ENCODE measurements at regions not wholly inside any gene's neighbourhood (a gene's known extent, or its start where the extent isn't known, plus 50 kb on each side); places are given as distances from the start of the nearest gene placed in this dataset.

DNA sequence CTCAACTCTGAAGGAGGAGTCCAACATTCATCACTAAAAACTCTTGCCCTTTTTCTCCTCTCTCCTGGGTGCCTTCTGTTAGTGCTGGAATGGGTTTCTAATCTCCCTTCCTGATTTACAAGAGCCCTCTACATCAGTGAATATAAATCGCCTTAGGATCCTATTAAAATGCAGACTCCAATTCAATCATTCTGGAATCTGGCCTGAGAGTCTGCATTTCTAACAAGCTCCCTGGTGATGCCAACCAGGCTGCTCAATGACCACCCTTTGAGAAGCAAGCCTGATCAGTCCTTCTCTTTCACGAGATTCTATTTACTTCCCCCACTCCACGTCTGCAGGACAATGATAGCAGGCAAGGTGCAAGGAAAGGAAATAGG, 72.8 kb upstream of the E2F3 start:
- no peaks in the 10 kb centered on the region for H3K27me3 ChIP-seq (ENCODE audit: insufficient read depth, low read length)
- TF ChIP-seq CTCF (IDR thresholded peaks at IDR 0.05; ENCODE audit: low read length) (no peak), EZH2 (IDR thresholded peaks at IDR 0.05; ENCODE audit: borderline replicate concordance, low read length) (no peak)

DNA sequence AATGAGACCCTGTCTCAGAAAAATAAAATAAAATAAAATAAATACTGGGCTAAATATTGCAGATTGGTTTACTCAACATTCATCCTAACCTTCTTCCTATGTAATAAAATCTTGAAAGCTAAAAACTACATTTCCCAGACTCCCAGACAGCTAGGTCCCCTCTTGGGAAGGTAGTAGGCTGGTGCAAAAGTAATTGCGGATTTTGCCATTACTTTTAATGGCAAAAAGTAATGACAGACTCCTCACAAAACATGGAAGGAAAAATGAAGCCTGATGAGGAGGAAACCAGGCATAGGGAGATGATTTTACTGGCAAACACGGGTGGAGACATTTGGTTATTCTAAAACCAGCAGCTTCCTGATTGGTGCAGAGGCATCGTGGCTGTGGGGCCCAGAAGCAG, 70.6 kb upstream of the E2F3 start:
- Histone ChIP-seq H3K4me3 (ENCODE audit: low read depth, low read length, poor library complexity, severe bottlenecking) (no peak overlapping the region), H3K4me2 (ENCODE audit: low read length) (no peak overlapping the region), H3K27me3 (ENCODE audit: insufficient read depth, low read length) (no peaks in the 10 kb centered on the region), H3K4me1 (ENCODE audit: insufficient read depth, low read length, severe bottlenecking) (no peaks in the 10 kb centered on the region), H3K9me3 (ENCODE audit: low read length) (no peaks in the 10 kb centered on the region), H3K79me2 (ENCODE audit: insufficient read depth, low read length) (no peaks in the 10 kb centered on the region), H3K36me3 (ENCODE audit: insufficient read depth, low read length) (no peaks in the 10 kb centered on the region), H3K9ac (ENCODE audit: low read length) (no peak overlapping the region), H4K20me1 (ENCODE audit: insufficient read depth, low read length) (no peaks in the 10 kb centered on the region), H3F3A (ENCODE audit: insufficient read depth, low read length) (no peaks in the 10 kb centered on the region), H2AFZ (ENCODE audit: low read length) (no peak overlapping the region), H3K27ac (ENCODE audit: low read depth, low read length, poor library complexity, severe bottlenecking) (no peak overlapping the region), H3K9me2 (ENCODE audit: low read depth, low read length) (no peaks in the 10 kb centered on the region)
- TF ChIP-seq EZH2 (IDR thresholded peaks at IDR 0.05; ENCODE audit: borderline replicate concordance, low read length) (no peak), CTCF (IDR thresholded peaks at IDR 0.05; ENCODE audit: low read length) (no peak)

More for the DNA sequence above, 72.8 kb upstream of the E2F3 start:
- Histone ChIP-seq H4K20me1 (ENCODE audit: insufficient read depth, low read length) (no peaks in the 10 kb centered on the region), H3K4me2 (ENCODE audit: low read length) (no peak overlapping the region), H3K4me3 (ENCODE audit: low read depth, low read length, poor library complexity, severe bottlenecking) (no peak overlapping the region), H3K27ac (ENCODE audit: low read depth, low read length, poor library complexity, severe bottlenecking) (no peak overlapping the region), H2AFZ (ENCODE audit: low read length) (no peak overlapping the region), H3K36me3 (ENCODE audit: insufficient read depth, low read length) (no peaks in the 10 kb centered on the region), H3F3A (ENCODE audit: insufficient read depth, low read length) (no peaks in the 10 kb centered on the region), H3K4me1 (ENCODE audit: insufficient read depth, low read length, severe bottlenecking) (no peaks in the 10 kb centered on the region), H3K9ac (ENCODE audit: low read length) (no peak overlapping the region), H3K9me3 (ENCODE audit: low read length) (no peaks in the 10 kb centered on the region), H3K79me2 (ENCODE audit: insufficient read depth, low read length) (no peaks in the 10 kb centered on the region), H3K9me2 (ENCODE audit: low read depth, low read length) (no peaks in the 10 kb centered on the region)

DNA sequence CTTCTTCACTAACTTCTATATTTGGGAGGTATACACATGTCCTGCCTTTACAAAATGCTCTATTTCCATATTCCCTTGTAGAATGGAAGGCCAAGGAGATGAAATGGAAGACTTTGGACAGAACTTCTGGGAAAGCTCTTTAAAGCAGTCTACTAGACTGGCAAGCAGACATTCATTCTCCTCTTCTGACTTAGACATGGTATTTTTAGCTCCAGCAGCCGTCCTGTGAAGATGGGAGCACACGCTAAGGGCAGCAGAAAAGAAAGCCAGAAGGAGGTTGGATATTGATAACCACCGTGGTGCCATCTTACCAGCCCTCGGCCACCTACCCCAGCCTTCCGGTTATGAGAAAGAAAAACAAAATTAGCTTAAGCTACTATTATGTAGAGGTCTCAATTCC, 70.1 kb upstream of the E2F3 start:
- Histone ChIP-seq H3K9me3 (ENCODE audit: low read length) (no peaks in the 10 kb centered on the region), H2AFZ (ENCODE audit: low read length) (no peak overlapping the region), H3K79me2 (ENCODE audit: insufficient read depth, low read length) (no peaks in the 10 kb centered on the region), H3K36me3 (ENCODE audit: insufficient read depth, low read length) (no peaks in the 10 kb centered on the region), H3K4me2 (ENCODE audit: low read length) (no peak overlapping the region), H4K20me1 (ENCODE audit: insufficient read depth, low read length) (no peaks in the 10 kb centered on the region), H3K27ac (ENCODE audit: low read depth, low read length, poor library complexity, severe bottlenecking) (no peak overlapping the region), H3K9ac (ENCODE audit: low read length) (no peak overlapping the region), H3F3A (ENCODE audit: insufficient read depth, low read length) (no peaks in the 10 kb centered on the region), H3K4me1 (ENCODE audit: insufficient read depth, low read length, severe bottlenecking) (no peaks in the 10 kb centered on the region), H3K9me2 (ENCODE audit: low read depth, low read length) (no peaks in the 10 kb centered on the region), H3K27me3 (ENCODE audit: insufficient read depth, low read length) (no peaks in the 10 kb centered on the region), H3K4me3 (ENCODE audit: low read depth, low read length, poor library complexity, severe bottlenecking) (no peak overlapping the region)
- TF ChIP-seq CTCF (IDR thresholded peaks at IDR 0.05; ENCODE audit: low read length) = no peak
- no peak for TF ChIP-seq EZH2 (IDR thresholded peaks at IDR 0.05; ENCODE audit: borderline replicate concordance, low read length)
